LoVo (cell line): ENCODE measurements at regions not wholly inside any gene's neighbourhood (a gene's known extent, or its start where the extent isn't known, plus 50 kb on each side); places are given as distances from the start of the nearest gene placed in this dataset.

Experiments used
- DNase-seq: peaks from one replicate; pipeline ENCODE4 v3.0.0-alpha.2; 2016; ENCODE audit warnings: low spot score

- DNase-seq, result no peak
Measured at GRCh38 chr12:77777274-77777673, 53.4 kb upstream of the NAV3 start.

GRCh38 chr12:77774761-77775160, 55.9 kb upstream of the NAV3 start:
- no peak for DNase-seq

- DNase-seq, result no peak
Measured at GRCh38 chr12:77772676-77773298, 57.9 kb upstream of the NAV3 start.

GRCh38 chr12:77768558-77768957, 62.1 kb upstream of the NAV3 start:
- DNase-seq, result no peak

- DNase-seq, result no peak
Measured at GRCh38 chr12:77767756-77768343, 62.8 kb upstream of the NAV3 start.

GRCh38 chr12:77767335-77767734, 63.4 kb upstream of the NAV3 start:
- no peak for DNase-seq

- DNase-seq, result no peak
Measured at GRCh38 chr12:77766224-77766623, 64.5 kb upstream of the NAV3 start.

GRCh38 chr12:77761286-77761685, 69.4 kb upstream of the NAV3 start:
- no peak for DNase-seq

GRCh38 chr12:77760271-77761025, 70.2 kb upstream of the NAV3 start:
- DNase-seq, result no peak

- peak; percentile 24 for DNase-seq
Measured at GRCh38 chr12:77754086-77754485, 76.6 kb upstream of the NAV3 start.

GRCh38 chr12:77751939-77752338, 78.8 kb upstream of the NAV3 start:
- peak; percentile 66 for DNase-seq

- DNase-seq, result no peak
Measured at GRCh38 chr12:77746096-77746495, 84.6 kb upstream of the NAV3 start.

- no peak for DNase-seq
Measured at GRCh38 chr12:77745624-77746023, 85.1 kb upstream of the NAV3 start.

GRCh38 chr12:77742631-77743030, 88.1 kb upstream of the NAV3 start:
- no peak for DNase-seq

- no peak for DNase-seq
Measured at GRCh38 chr12:77741974-77742517, 88.6 kb upstream of the NAV3 start.

GRCh38 chr12:77736219-77736965, 94.3 kb upstream of the NAV3 start:
- no peak for DNase-seq

- DNase-seq, result no peak
Measured at GRCh38 chr12:77734214-77734883, 96.3 kb upstream of the NAV3 start.

- no peak for DNase-seq
Measured at GRCh38 chr12:77728018-77728417, 102.7 kb upstream of the NAV3 start.

- no peak for DNase-seq
Measured at GRCh38 chr12:77727442-77728001, 103.2 kb upstream of the NAV3 start.

- no peak for DNase-seq
Measured at GRCh38 chr12:77725611-77726010, 105.1 kb upstream of the NAV3 start.

GRCh38 chr12:77724367-77724957, 106.2 kb upstream of the NAV3 start:
- DNase-seq, result peak; percentile 60
